ENCODE measurements at regions not wholly inside any gene's neighbourhood (a gene's known extent, or its start where the extent isn't known, plus 50 kb on each side); places are given as distances from the start of the nearest gene placed in this dataset.

DNA sequence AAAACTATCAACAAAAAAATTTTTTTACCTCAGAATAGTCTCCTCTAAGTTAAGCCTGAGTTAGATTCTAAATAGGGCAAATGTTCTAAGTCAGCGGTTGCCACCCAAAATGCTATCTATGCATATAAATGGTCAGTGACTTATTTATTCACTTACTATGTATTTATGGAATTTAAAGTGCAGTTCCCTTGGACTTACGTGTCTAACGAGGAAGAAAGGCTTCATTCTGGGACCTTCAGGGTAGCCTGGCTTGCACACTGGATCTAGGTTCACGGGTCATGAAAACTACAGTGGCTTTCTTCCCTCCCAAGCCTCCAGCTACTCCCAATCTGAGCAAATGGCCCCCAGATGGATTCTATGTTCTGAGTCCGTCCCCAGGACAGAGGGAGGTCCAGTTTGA lies 77.1 kb downstream of the ARF6 start:
- H3K4me1 ChIP-seq (ENCODE audit: control insufficient read depth in 1 of 2, extremely low read depth in 1 of 2, insufficient read depth in 2 of 2, low read length in 2 of 2), result peaks cover 36 to 57% of the 10 kb centered on the region in 2 experiments
- Mint-ChIP-seq H3K9me3 (no peaks in the 10 kb centered on the region), H3K36me3 (no peaks in the 10 kb centered on the region), H3K27ac (peak overlapping the region; percentile 92 to 99), H3K4me3 (peak overlapping the region in 1 of 3 donors; percentile 88), H3K27me3 (no peaks in the 10 kb centered on the region), H3K4me1 (peaks cover 46 to 55% (median 55%) of the 10 kb centered on the region in 3 donors)
- ATAC-seq (replicated peaks in 1 of 4) (no peak), DNase-seq (no peak)
- H3K4me3 ChIP-seq (ENCODE audit: control insufficient read depth in 1 of 2, extremely low read depth in 1 of 2, low read length in 1 of 2), result no peak overlapping the region
- H3K9me3 ChIP-seq, result no peaks in the 10 kb centered on the region
- H3K36me3 ChIP-seq (ENCODE audit: control insufficient read depth in 2 of 2, extremely low read depth in 1 of 2, insufficient read depth in 1 of 2, low read length in 1 of 2), result no peaks in the 10 kb centered on the region
- H3K27me3 ChIP-seq (replicated peaks in 1 of 2; ENCODE audit: control insufficient read depth in 2 of 2, extremely low read depth in 1 of 2, insufficient read depth in 2 of 2, low read length in 1 of 2), result no peaks in the 10 kb centered on the region
- CTCF ChIA-PET, result interaction anchor here in 1 of 2 donors (0.8 to 1.8 kb wide), 5 partner anchors 10 to 117 kb away, joined by 3 to 8 read pairs (median 4); partner anchors contain the start of gene NEMF
- peak overlapping the region; percentile 95 for H3K27ac ChIP-seq (ENCODE audit: low read length)
- 100% methylated on average over 1 of the region's 5 CpGs for WGBS (ENCODE audit: insufficient coverage)
- POLR2A ChIA-PET, result interaction anchor here (0.6 to 2.4 kb wide), 3 partner anchors 92 to 113 kb away, joined by 3 to 6 read pairs (median 4); no protein-coding TSS in a partner anchor

DNA sequence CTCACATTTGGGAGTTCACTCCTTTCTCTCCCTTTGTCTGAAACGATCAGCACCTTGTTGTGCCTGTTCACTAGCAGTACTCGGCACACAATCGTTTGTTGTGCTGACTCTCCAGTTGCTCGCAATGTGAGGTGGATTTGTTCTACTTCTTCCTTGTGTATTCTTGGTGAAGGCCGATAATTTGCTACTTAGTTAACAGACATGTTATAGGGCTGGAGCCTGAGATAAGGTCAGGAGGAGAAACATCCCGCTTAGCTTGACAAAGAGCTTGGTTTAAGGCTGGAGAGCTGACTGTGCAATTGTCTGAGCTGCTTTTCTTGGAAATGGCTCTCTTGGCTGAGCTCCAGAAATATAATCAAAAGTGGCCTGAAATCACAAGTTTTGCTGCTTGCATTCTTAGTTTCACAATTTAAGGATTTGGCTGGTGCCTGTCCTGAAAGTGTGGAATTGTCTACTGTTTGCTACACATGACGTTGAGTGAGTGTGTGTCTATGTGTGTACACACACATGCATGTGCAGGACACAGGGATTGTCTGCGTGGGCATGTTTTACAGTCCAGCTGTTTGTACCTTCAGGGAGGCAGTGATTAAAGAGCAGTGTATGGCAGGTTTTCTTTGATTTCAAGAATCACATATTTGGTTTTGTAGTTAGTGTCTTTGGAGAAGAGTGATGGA lies 77.7 kb downstream of the ARF6 start:
- H3K27me3 Mint-ChIP-seq, result no peaks in the 10 kb centered on the region
- no peaks in the 10 kb centered on the region for H3K36me3 Mint-ChIP-seq
- ChIA-PET CTCF (interaction anchor here (0.5 to 3.0 kb wide), 14 partner anchors 9 to 134 kb away, joined by 3 to 11 read pairs (median 5); partner anchors contain the start of genes ARF6 (in 1 of the 2) and NEMF (in 1 of the 2)), POLR2A (interaction anchor here (0.6 to 3.2 kb wide), 7 partner anchors 10 to 112 kb away, joined by 3 to 11 read pairs (median 4); no protein-coding TSS in a partner anchor)
- no peaks in the 10 kb centered on the region for H3K36me3 ChIP-seq (ENCODE audit: control insufficient read depth in 2 of 2, extremely low read depth in 1 of 2, insufficient read depth in 1 of 2, low read length in 1 of 2)
- H3K27ac ChIP-seq (ENCODE audit: low read length), result peak overlapping the region; percentile 95
- no peaks in the 10 kb centered on the region for H3K9me3 Mint-ChIP-seq
- H3K27me3 ChIP-seq (replicated peaks in 1 of 2; ENCODE audit: control insufficient read depth in 2 of 2, extremely low read depth in 1 of 2, insufficient read depth in 2 of 2, low read length in 1 of 2), result no peaks in the 10 kb centered on the region
- peak in 2 of 4 experiments; percentile 17 to 23 for ATAC-seq (replicated peaks in 1 of 4)
- peaks cover 51 to 62% (median 61%) of the 10 kb centered on the region in 3 donors for H3K4me1 Mint-ChIP-seq
- peak in 1 of 35 experiments; percentile 11 for DNase-seq
- no peaks in the 10 kb centered on the region for H3K9me3 ChIP-seq
- peak overlapping the region; percentile 58 to 88 (median 75) for H3K4me3 Mint-ChIP-seq
- peak overlapping the region; percentile 92 to 99 for H3K27ac Mint-ChIP-seq
- H3K4me3 ChIP-seq (ENCODE audit: control insufficient read depth in 1 of 2, extremely low read depth in 1 of 2, low read length in 1 of 2), result peak overlapping the region in 1 of 2 donors; percentile 28
- peaks cover 36 to 60% of the 10 kb centered on the region in 2 experiments for H3K4me1 ChIP-seq (ENCODE audit: control insufficient read depth in 1 of 2, extremely low read depth in 1 of 2, insufficient read depth in 2 of 2, low read length in 2 of 2)
- WGBS (ENCODE audit: insufficient coverage), result 61% methylated on average over 5 of the region's 8 CpGs

DNA sequence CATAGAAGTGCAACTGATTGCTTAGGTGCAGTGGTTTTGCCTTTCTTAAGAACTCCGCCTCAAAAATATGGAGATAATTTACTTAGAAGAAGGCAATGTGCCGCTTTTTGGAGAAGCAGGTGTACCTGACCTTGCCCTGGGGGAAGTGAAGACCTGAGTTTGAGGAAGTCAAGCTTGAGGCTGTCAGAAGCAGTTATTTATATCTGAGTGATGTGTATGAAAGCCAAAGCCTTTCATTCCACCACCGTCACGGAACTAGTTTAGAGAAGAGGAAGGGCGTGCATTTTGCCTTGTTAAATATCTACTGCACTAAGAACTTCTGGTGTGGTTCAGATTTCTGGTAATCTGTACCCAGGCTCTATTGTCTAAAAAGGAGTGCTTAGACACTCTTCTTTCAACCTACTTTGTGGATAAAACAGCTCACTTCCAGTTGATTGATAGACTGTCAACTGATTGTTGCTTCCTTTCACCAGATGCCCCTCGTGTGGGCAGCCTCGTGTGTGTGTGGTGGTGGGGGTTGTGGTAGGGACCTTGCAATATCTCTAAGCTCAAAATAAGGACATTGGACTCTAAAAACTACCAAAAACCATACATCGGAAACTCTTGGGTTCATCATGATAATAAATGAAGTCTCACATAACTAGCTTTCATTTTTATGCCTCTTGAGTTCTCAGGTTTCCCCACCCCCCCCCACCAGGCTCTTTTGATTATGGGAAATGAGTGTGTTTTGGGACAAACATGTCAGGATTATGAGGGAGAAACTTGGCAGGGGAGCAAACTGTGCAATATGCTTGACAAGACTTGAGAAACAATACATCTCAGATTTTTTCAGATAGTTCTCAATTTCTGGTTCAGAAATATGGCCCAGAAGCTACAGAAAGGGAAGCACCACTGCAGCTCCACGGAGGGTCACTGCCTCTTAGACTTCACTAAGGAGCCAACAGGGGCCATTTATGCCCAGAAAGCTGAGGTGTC lies 78.6 kb downstream of the ARF6 start:
- 20% methylated on average over 1 of the region's 9 CpGs for WGBS (ENCODE audit: insufficient coverage)
- Mint-ChIP-seq H3K4me1 (peaks cover 58 to 70% (median 62%) of the 10 kb centered on the region in 3 donors), H3K4me3 (peak overlapping the region; percentile 58 to 88 (median 75)), H3K27me3 (no peaks in the 10 kb centered on the region), H3K27ac (peak overlapping the region; percentile 92 to 99), H3K36me3 (no peaks in the 10 kb centered on the region), H3K9me3 (no peaks in the 10 kb centered on the region)
- ChIA-PET CTCF (interaction anchor here (0.6 to 3.0 kb wide), 21 partner anchors 8 to 889 kb away, joined by 3 to 11 read pairs (median 3); partner anchors contain the start of genes ARF6 (in 2 of the 2) and NEMF (in 1 of the 2)), POLR2A (interaction anchor here (0.5 to 3.2 kb wide), 18 partner anchors 9 to 144 kb away, joined by 3 to 13 read pairs (median 5); partner anchors contain the start of genes ARF6 (in 1 of the 2) and VCPKMT (in 1 of the 2))
- Histone ChIP-seq H3K9me3 (no peaks in the 10 kb centered on the region), H3K4me3 (ENCODE audit: control insufficient read depth in 1 of 2, extremely low read depth in 1 of 2, low read length in 1 of 2) (peak overlapping the region in 1 of 2 donors; percentile 28), H3K27ac (ENCODE audit: low read length) (peak overlapping the region; percentile 95), H3K4me1 (ENCODE audit: control insufficient read depth in 1 of 2, extremely low read depth in 1 of 2, insufficient read depth in 2 of 2, low read length in 2 of 2) (peaks cover 40 to 67% of the 10 kb centered on the region in 2 experiments), H3K36me3 (ENCODE audit: control insufficient read depth in 2 of 2, extremely low read depth in 1 of 2, insufficient read depth in 1 of 2, low read length in 1 of 2) (no peaks in the 10 kb centered on the region), H3K27me3 (replicated peaks in 1 of 2; ENCODE audit: control insufficient read depth in 2 of 2, extremely low read depth in 1 of 2, insufficient read depth in 2 of 2, low read length in 1 of 2) (no peaks in the 10 kb centered on the region)
- peak in 32 of 35 experiments; percentile 26 to 81 (median 60) for DNase-seq
- peak; percentile 86 to 91 (median 89) for ATAC-seq (replicated peaks in 1 of 4)

- H3K27me3 Mint-ChIP-seq, result no peaks in the 10 kb centered on the region
- no peaks in the 10 kb centered on the region for H3K36me3 Mint-ChIP-seq
- H3K4me1 Mint-ChIP-seq, result peaks cover 65 to 78% (median 68%) of the 10 kb centered on the region in 3 donors
- H3K27ac Mint-ChIP-seq, result peak overlapping the region; percentile 92 to 99
- no peaks in the 10 kb centered on the region for H3K27me3 ChIP-seq (replicated peaks in 1 of 2; ENCODE audit: control insufficient read depth in 2 of 2, extremely low read depth in 1 of 2, insufficient read depth in 2 of 2, low read length in 1 of 2)
- H3K36me3 ChIP-seq (ENCODE audit: control insufficient read depth in 2 of 2, extremely low read depth in 1 of 2, insufficient read depth in 1 of 2, low read length in 1 of 2), result no peaks in the 10 kb centered on the region
- no peaks in the 10 kb centered on the region for H3K9me3 ChIP-seq
- DNase-seq (peak in 2 of 35 experiments; percentile 14 to 36), ATAC-seq (replicated peaks in 1 of 4) (no peak)
- POLR2A ChIA-PET, result interaction anchor here (0.5 to 3.2 kb wide), 12 partner anchors 8 to 349 kb away, joined by 3 to 13 read pairs (median 5); partner anchors contain the start of genes ARF6 (in 1 of the 2) and VCPKMT (in 1 of the 2)
- H3K9me3 Mint-ChIP-seq, result no peaks in the 10 kb centered on the region
- H3K4me3 ChIP-seq (ENCODE audit: control insufficient read depth in 1 of 2, extremely low read depth in 1 of 2, low read length in 1 of 2), result peak overlapping the region in 1 of 2 donors; percentile 28
- H3K27ac ChIP-seq (ENCODE audit: low read length), result peak overlapping the region; percentile 95
- CTCF ChIA-PET, result interaction anchor here (0.6 to 3.0 kb wide), 14 partner anchors 9 to 110 kb away, joined by 3 to 11 read pairs (median 4); partner anchors contain the start of gene ARF6 (in 2 of the 2)
- no CpG with 5 or more reads among the region's 5 CpGs for WGBS (ENCODE audit: insufficient coverage)
- H3K4me3 Mint-ChIP-seq, result peak overlapping the region; percentile 58 to 88 (median 75)
- peaks cover 48 to 75% of the 10 kb centered on the region in 2 experiments for H3K4me1 ChIP-seq (ENCODE audit: control insufficient read depth in 1 of 2, extremely low read depth in 1 of 2, insufficient read depth in 2 of 2, low read length in 2 of 2)
These were observed 79.3 kb downstream of the ARF6 start for GRCh38 chr14:49972131-49972671.

DNA sequence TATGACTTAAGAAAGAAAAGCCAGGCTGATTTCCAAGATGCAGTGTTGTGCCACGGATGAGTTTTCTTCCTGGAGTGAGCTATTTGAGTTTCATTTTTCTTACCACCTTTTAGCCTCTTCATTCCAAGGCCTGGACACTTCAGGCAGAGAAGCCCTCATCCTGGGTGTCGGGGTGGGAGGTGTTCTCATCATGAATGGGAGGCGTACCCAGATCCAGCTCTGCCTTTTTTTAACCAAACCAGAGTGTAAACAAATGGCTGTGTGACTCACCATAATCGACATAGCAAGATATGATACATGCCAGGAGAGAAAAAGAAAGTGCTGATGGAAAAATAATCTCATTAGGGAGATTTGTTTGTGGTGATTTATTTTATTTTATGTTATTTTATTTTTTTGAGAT lies 79.9 kb downstream of the ARF6 start:
- H3K27ac ChIP-seq (ENCODE audit: low read length), result peak overlapping the region; percentile 95
- Mint-ChIP-seq H3K4me1 (peaks cover 72 to 84% (median 74%) of the 10 kb centered on the region in 3 donors), H3K27me3 (no peaks in the 10 kb centered on the region), H3K4me3 (peak overlapping the region; percentile 58 to 88 (median 75)), H3K9me3 (no peaks in the 10 kb centered on the region), H3K27ac (peak overlapping the region; percentile 92 to 99), H3K36me3 (no peaks in the 10 kb centered on the region)
- no CpG with 5 or more reads among the region's 4 CpGs for WGBS (ENCODE audit: insufficient coverage)
- ATAC-seq (replicated peaks in 1 of 4) (peak in 3 of 4 experiments; percentile 37 to 47 (median 39)), DNase-seq (peak in 10 of 35 experiments; percentile 3 to 52 (median 26))
- H3K4me3 ChIP-seq (ENCODE audit: control insufficient read depth in 1 of 2, extremely low read depth in 1 of 2, low read length in 1 of 2), result peak overlapping the region in 1 of 2 donors; percentile 2
- ChIA-PET CTCF (interaction anchor here (0.6 to 3.0 kb wide), 6 partner anchors 26 to 109 kb away, joined by 3 to 11 read pairs (median 7); partner anchors contain the start of gene ARF6 (in 1 of the 2)), POLR2A (interaction anchor here (0.5 to 3.2 kb wide), 4 partner anchors 28 to 350 kb away, joined by 3 to 13 read pairs (median 10); partner anchors contain the start of gene VCPKMT (in 1 of the 2))
- no peaks in the 10 kb centered on the region for H3K9me3 ChIP-seq
- no peaks in the 10 kb centered on the region for H3K27me3 ChIP-seq (replicated peaks in 1 of 2; ENCODE audit: control insufficient read depth in 2 of 2, extremely low read depth in 1 of 2, insufficient read depth in 2 of 2, low read length in 1 of 2)
- H3K4me1 ChIP-seq (ENCODE audit: control insufficient read depth in 1 of 2, extremely low read depth in 1 of 2, insufficient read depth in 2 of 2, low read length in 2 of 2), result peaks cover 54 to 81% of the 10 kb centered on the region in 2 experiments
- H3K36me3 ChIP-seq (ENCODE audit: control insufficient read depth in 2 of 2, extremely low read depth in 1 of 2, insufficient read depth in 1 of 2, low read length in 1 of 2), result no peaks in the 10 kb centered on the region
